Activated naive CD8-positive, alpha-beta T cell treated with anti-CD3 and anti-CD28 coated beads, Interleukin-2, amount 50 U/mL, for 24 hours (primary cell): ENCODE measurements at regions not wholly inside any gene's neighbourhood (a gene's known extent, or its start where the extent isn't known, plus 50 kb on each side); places are given as distances from the start of the nearest gene placed in this dataset.

ENCODE experiments used
- ATAC-seq: fragments of 150-1000 bp; cut with Tn5 transposase; one replicate; pipeline ENCODE4 v1.10.0; 2021
- DNase-seq: peaks from one replicate; pipeline ENCODE4 v3.0.0; 2021
- H3K27ac Mint-ChIP-seq: one replicate; pipeline ENCODE4 v1.8.0; 2021; ENCODE audit warnings: mild to moderate bottlenecking, mixed read lengths
- H3K27me3 Mint-ChIP-seq: one replicate; pipeline ENCODE4 v1.8.0; 2021; ENCODE audit warnings: mixed read lengths
- H3K36me3 Mint-ChIP-seq: one replicate; pipeline ENCODE4 v1.8.0; 2021; ENCODE audit warnings: low read depth, mixed read lengths
- H3K4me1 Mint-ChIP-seq: one replicate; pipeline ENCODE4 v1.8.0; 2021; ENCODE audit warnings: mixed read lengths
- H3K4me3 Mint-ChIP-seq: one replicate; pipeline ENCODE4 v1.8.0; 2021; ENCODE audit warnings: mild to moderate bottlenecking, moderate library complexity, mixed read lengths
- H3K9me3 Mint-ChIP-seq: one replicate; pipeline ENCODE4 v1.8.0; 2021; ENCODE audit warnings: mixed read lengths

- H3K27me3 Mint-ChIP-seq: peaks cover 6% of the 10 kb centered on the region
- H3K4me3 Mint-ChIP-seq: no peak overlapping the region
- no peak for ATAC-seq
- no peak for DNase-seq
- H3K4me1 Mint-ChIP-seq: no peaks in the 10 kb centered on the region
- H3K36me3 Mint-ChIP-seq: no peaks in the 10 kb centered on the region
- H3K27ac Mint-ChIP-seq: no peak overlapping the region
- H3K9me3 Mint-ChIP-seq: peaks cover 12% of the 10 kb centered on the region
These were observed 65.3 kb upstream of the NTRK2 start for GRCh38 chr9:84604223-84604622.

- DNase-seq (no peak), ATAC-seq (no peak)
- Mint-ChIP-seq H3K36me3 (no peaks in the 10 kb centered on the region), H3K4me3 (no peak overlapping the region), H3K27me3 (no peaks in the 10 kb centered on the region), H3K27ac (no peak overlapping the region), H3K9me3 (peaks cover 11% of the 10 kb centered on the region), H3K4me1 (no peaks in the 10 kb centered on the region)
These were observed 59.8 kb upstream of the NTRK2 start for GRCh38 chr9:84609779-84610178.

DNA sequence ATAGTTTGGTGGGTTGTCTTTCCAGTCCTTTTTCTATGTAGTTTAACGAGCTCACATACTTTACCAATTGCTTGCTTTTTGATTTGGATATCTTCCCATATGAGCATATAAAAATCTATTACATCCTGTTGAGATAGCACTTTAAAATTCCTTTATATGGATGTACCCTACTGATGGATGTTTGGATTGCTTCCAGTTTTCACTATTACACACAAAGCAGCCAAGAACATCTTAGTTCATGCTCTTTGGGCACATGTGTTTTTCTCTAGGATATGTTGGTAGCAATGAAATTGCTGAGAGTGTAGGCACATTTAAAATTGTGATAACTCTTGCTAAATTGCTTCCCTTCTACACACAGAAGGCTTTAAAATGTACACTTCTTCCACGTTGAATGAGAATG, 56.1 kb upstream of the NTRK2 start:
- no peaks in the 10 kb centered on the region for H3K4me1 Mint-ChIP-seq
- H3K27ac Mint-ChIP-seq: no peak overlapping the region
- H3K27me3 Mint-ChIP-seq: no peaks in the 10 kb centered on the region
- H3K36me3 Mint-ChIP-seq: no peaks in the 10 kb centered on the region
- peaks cover 6% of the 10 kb centered on the region for H3K9me3 Mint-ChIP-seq
- ATAC-seq: no peak
- no peak overlapping the region for H3K4me3 Mint-ChIP-seq
- no peak for DNase-seq

DNA sequence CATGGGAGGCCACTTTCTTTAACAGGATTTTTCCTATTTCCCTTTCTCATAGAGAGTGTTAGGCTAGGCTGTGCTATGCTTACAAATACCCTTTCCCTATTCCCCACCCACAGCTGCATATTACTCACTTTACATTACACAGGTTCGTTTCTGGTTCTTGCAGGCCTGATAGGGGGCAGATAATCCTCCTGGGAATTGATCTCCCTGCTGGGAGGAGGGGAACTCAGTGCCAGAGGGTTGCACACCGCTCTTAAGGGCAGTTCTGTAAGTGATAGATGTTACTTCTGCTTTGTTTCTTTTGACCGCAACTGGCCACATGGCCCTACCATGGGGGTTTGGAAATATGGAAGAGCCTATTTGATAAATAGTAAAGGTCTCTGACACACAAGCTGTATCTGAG, 54.0 kb upstream of the NTRK2 start:
- DNase-seq (no peak), ATAC-seq (no peak)
- Mint-ChIP-seq H3K27me3 (no peaks in the 10 kb centered on the region), H3K9me3 (peaks cover 6% of the 10 kb centered on the region), H3K4me1 (no peaks in the 10 kb centered on the region), H3K27ac (no peak overlapping the region), H3K36me3 (no peaks in the 10 kb centered on the region), H3K4me3 (no peak overlapping the region)

GRCh38 chr9:84617411-84618029, 52.0 kb upstream of the NTRK2 start:
- H3K36me3 Mint-ChIP-seq: no peaks in the 10 kb centered on the region
- H3K4me3 Mint-ChIP-seq: no peak overlapping the region
- ATAC-seq (no peak), DNase-seq (no peak)
- H3K4me1 Mint-ChIP-seq: no peaks in the 10 kb centered on the region
- no peak overlapping the region for H3K27ac Mint-ChIP-seq
- no peaks in the 10 kb centered on the region for H3K27me3 Mint-ChIP-seq
- no peaks in the 10 kb centered on the region for H3K9me3 Mint-ChIP-seq
